HG02884 (cell line): ENCODE measurements at regions not wholly inside any gene's neighbourhood (a gene's known extent, or its start where the extent isn't known, plus 50 kb on each side); places are given as distances from the start of the nearest gene placed in this dataset.

Source experiments
- ATAC-seq: cut with Tn5 transposase; IDR thresholded peaks from one replicate; pipeline ENCODE4 v1.9.1; 2021; ENCODE audit warnings: mild to moderate bottlenecking, moderate library complexity; ENCODE audit not compliant: unreplicated experiment

- ATAC-seq, result no peak
Observed at GRCh38 chr10:43811871-43812270, 163.2 kb upstream of the ZNF32 start.

GRCh38 chr10:43809211-43809930, 160.7 kb upstream of the ZNF32 start:
- ATAC-seq, result no peak

- ATAC-seq, result peak; percentile 89
Observed at GRCh38 chr10:43808136-43808535, 159.5 kb upstream of the ZNF32 start.

GRCh38 chr10:43806831-43807640, 158.4 kb upstream of the ZNF32 start:
- ATAC-seq, result no peak

- ATAC-seq, result no peak
Observed at GRCh38 chr10:43803791-43804190, 155.1 kb upstream of the ZNF32 start.

- ATAC-seq, result no peak
Observed at GRCh38 chr10:43802988-43803696, 154.5 kb upstream of the ZNF32 start.

GRCh38 chr10:43801626-43802025, 152.9 kb upstream of the ZNF32 start:
- no peak for ATAC-seq

GRCh38 chr10:43801140-43801539, 152.5 kb upstream of the ZNF32 start:
- ATAC-seq, result no peak

- no peak for ATAC-seq
Observed at GRCh38 chr10:43796781-43797180, 148.1 kb upstream of the ZNF32 start.

GRCh38 chr10:43795639-43796038, 147.0 kb upstream of the ZNF32 start:
- ATAC-seq, result no peak

- no peak for ATAC-seq
Observed at GRCh38 chr10:43795093-43795492, 146.4 kb upstream of the ZNF32 start.

- no peak for ATAC-seq
Observed at GRCh38 chr10:43794181-43794815, 145.6 kb upstream of the ZNF32 start.

- no peak for ATAC-seq
Observed at GRCh38 chr10:43793704-43794103, 145.0 kb upstream of the ZNF32 start.

- no peak for ATAC-seq
Observed at GRCh38 chr10:43790147-43790546, 141.5 kb upstream of the ZNF32 start.

GRCh38 chr10:43785252-43785651, 136.6 kb upstream of the ZNF32 start:
- no peak for ATAC-seq

- no peak for ATAC-seq
Observed at GRCh38 chr10:43782814-43783213, 134.1 kb upstream of the ZNF32 start.

- ATAC-seq, result no peak
Observed at GRCh38 chr10:43781480-43782361, 133.0 kb upstream of the ZNF32 start.

- no peak for ATAC-seq
Observed at GRCh38 chr10:43778571-43778970, 129.9 kb upstream of the ZNF32 start.

GRCh38 chr10:43775384-43775783, 126.7 kb upstream of the ZNF32 start:
- no peak for ATAC-seq

- ATAC-seq, result no peak
Observed at GRCh38 chr10:43774234-43774769, 125.6 kb upstream of the ZNF32 start.
